Kidney glomerular epithelial cell (primary cell): ENCODE measurements at regions not wholly inside any gene's neighbourhood (a gene's known extent, or its start where the extent isn't known, plus 50 kb on each side); places are given as distances from the start of the nearest gene placed in this dataset.

Source experiments
- DNase-seq: peaks from one replicate; lab custom pipeline; 2025; lab: John Stamatoyannopoulos, UW

- no peak for DNase-seq
Measured at GRCh38 chr9:119483153-119483552, 113.9 kb upstream of the BRINP1 start.

DNA sequence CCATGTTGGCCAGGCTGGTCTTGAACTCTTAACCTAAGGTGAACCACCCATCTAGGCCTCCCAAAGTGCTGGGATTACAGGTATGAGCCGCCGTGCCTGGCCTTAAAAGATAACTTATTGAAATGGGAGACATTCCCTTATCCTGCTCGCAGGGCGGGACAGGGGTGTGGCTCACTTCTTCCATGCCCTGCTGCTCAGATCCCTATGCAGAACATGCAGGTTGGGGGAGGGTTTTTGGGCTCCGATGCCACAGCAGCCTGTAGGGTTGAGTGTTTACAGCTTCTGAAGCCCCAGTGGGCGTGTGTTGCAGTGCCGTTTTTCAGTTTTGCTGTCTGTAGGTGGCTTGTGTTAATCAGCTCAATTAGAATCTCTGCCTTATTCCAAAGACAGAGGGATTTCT, 108.0 kb upstream of the BRINP1 start:
- no peak for DNase-seq

DNA sequence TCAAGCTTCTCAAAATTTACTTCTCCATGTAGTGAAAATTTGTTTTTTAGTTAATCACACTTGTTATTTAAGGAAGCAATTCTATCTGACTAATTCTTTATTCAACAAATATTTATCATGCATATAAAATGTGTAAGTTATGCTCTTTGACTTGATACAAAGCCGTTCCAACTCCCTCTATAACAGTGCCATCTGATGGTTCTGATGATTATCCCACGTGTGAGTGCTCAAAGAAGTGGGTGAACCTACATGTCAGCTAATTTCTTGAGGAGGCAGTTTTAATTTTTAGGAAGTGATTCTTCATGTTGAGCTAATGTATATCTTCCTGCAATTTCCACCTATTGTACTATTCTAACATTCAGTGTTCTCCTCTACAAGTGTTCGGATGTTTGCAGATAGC, 88.8 kb upstream of the BRINP1 start:
- DNase-seq, result no peak

DNA sequence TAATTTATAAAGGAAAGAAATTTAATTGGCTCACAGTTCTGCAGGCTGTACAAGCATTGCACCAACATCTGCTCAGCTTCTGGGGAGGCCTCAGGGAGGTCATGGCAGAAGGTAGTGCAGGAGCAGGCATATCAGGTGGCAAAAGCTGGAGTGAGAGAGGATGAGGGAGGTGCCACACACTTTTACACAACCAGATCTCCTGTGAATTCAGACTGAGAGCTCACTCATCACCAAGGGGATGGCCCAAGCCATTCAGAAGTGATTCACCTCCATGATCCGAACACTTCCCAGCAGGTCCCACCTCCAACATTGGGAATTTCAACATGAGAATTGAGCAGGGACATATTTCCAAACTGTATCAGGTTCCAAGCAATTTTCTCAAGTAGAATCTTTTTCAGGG, 84.7 kb upstream of the BRINP1 start:
- no peak for DNase-seq

GRCh38 chr9:119453490-119453911, 84.3 kb upstream of the BRINP1 start:
- no peak for DNase-seq

DNA sequence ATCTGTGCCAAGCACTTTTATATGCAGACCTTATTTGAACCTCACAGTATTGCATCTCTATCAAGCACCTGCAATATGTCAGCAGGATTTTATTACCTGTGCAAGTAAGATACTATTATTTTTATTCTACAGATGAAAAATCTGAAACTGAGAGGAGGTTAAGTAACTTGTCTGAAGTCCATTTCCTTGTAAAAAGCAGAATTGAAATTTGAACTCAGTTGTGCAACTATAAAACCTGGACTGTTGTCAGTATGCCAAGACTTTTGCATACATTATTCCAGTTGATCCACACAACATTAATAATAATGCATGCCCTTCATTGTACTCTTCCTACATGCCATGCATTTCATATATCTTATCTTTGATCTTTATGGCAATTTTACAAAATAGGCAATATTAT, 82.2 kb upstream of the BRINP1 start:
- DNase-seq, result no peak

DNA sequence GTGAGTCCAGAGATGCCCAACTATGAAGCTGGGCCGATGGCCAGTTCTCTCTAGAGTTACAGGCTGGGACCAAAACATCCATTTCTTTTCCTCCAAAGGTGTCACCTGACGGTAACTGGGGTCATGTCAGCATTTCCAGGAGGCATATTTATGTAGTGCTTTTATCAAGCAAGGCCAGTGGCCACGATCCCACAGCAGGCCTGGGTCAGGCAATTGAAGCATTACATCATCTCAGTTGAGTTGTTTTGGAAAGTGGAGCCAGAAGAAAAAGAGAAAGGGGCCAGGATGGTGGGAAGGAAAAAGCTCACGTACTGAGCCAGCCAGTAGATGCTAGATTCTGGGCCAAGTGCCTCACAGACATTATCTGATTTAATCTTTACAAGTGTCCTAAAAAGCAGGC, 73.9 kb upstream of the BRINP1 start:
- DNase-seq, result no peak

DNA sequence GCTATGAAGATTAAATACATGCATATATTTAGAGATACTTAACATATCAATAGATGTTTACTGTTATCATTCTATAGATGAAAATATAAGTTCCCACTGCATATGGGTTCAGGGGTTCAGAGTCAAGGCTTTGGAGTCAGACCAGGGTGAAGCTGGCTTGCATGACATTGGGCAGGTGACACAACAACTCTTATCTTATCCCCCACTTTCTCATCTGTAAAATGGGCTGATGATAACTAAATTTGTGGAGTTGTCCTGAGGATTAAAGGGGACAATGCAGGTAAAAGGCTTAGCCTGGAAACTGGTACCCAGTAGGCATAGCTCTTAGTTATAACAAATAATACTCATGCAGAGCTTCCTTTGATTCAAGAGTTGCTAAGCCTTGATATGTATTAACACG, 72.6 kb upstream of the BRINP1 start:
- DNase-seq, result no peak

GRCh38 chr9:119441338-119441737, 72.1 kb upstream of the BRINP1 start:
- DNase-seq, result no peak

DNA sequence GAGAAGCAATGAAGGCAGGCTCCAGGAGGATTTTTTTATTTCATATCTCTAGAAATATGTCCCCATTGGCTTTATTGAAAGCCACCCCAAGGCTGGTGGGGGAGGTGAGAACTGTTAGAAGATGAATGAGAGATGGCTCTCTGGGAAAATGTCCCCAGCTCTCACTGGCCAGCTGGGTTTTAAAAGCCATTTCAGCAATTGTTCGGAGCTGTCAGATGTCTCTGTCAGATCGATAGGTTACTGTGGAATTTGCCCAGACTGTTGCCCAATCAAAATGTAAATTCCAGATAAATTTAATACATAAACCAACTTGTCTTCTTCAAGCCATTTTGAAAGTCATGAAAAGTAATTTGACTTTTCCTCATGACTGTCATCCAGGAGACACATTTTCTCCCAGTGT, 67.0 kb upstream of the BRINP1 start:
- DNase-seq, result no peak

- DNase-seq, result no peak
Measured at GRCh38 chr9:119435076-119435475, 65.8 kb upstream of the BRINP1 start.

GRCh38 chr9:119432428-119432827, 63.2 kb upstream of the BRINP1 start:
- no peak for DNase-seq

GRCh38 chr9:119429302-119429701, 60.1 kb upstream of the BRINP1 start:
- DNase-seq, result no peak

GRCh38 chr9:119420231-119420630, 51.0 kb upstream of the BRINP1 start:
- DNase-seq, result no peak
